ENCODE measurements at regions not wholly inside any gene's neighbourhood (a gene's known extent, or its start where the extent isn't known, plus 50 kb on each side); places are given as distances from the start of the nearest gene placed in this dataset.
A peak's percentile ranks its signal among the peaks of the same experiment; 100 is the strongest.
"Not testable (repeated sequence)": the region's sequence is repeated elsewhere in the genome, so short reads cannot be mapped to it uniquely, and the experiment has no call there.

GRCh38 chr5:62083661-62084060 lies 222.3 kb upstream of the KIF2A start:
- DNase-seq (no peak), ATAC-seq (replicated peaks) (no peak)
- Mint-ChIP-seq H3K4me3 (no peak overlapping the region), H3K4me1 (no peaks in the 10 kb centered on the region), H3K9me3 (peaks cover 0 to 2% of the 10 kb centered on the region in 2 donors), H3K27me3 (peaks cover 0 to 3% of the 10 kb centered on the region in 2 donors), H3K36me3 (no peaks in the 10 kb centered on the region), H3K27ac (no peak overlapping the region)

- Mint-ChIP-seq H3K27ac (no peak overlapping the region), H3K9me3 (peaks cover 0 to 2% of the 10 kb centered on the region in 2 donors), H3K4me3 (no peak overlapping the region), H3K36me3 (no peaks in the 10 kb centered on the region), H3K4me1 (no peaks in the 10 kb centered on the region), H3K27me3 (peaks cover 0 to 3% of the 10 kb centered on the region in 2 donors)
- no peak for DNase-seq
- no peak for ATAC-seq (replicated peaks)
Measured at GRCh38 chr5:62084391-62084790, 221.6 kb upstream of the KIF2A start.

GRCh38 chr5:62090953-62091352 lies 215.1 kb upstream of the KIF2A start:
- no peaks in the 10 kb centered on the region for H3K36me3 Mint-ChIP-seq
- H3K4me3 Mint-ChIP-seq = no peak overlapping the region
- H3K9me3 Mint-ChIP-seq = peaks cover 0 to 4% of the 10 kb centered on the region in 2 donors
- no peak for ATAC-seq (replicated peaks)
- H3K27me3 Mint-ChIP-seq = peaks cover 8 to 10% of the 10 kb centered on the region in 2 donors
- no peak for DNase-seq
- H3K4me1 Mint-ChIP-seq = no peaks in the 10 kb centered on the region
- no peak overlapping the region for H3K27ac Mint-ChIP-seq

- DNase-seq = no peak
- ATAC-seq (replicated peaks) = no peak
- Mint-ChIP-seq H3K9me3 (peaks cover 0 to 1% of the 10 kb centered on the region in 2 donors), H3K36me3 (no peaks in the 10 kb centered on the region), H3K27ac (no peak overlapping the region), H3K27me3 (peaks cover 7 to 8% of the 10 kb centered on the region in 2 donors), H3K4me1 (no peaks in the 10 kb centered on the region), H3K4me3 (no peak overlapping the region)
Measured at GRCh38 chr5:62093411-62093810, 212.6 kb upstream of the KIF2A start.

- ATAC-seq (replicated peaks) (no peak), DNase-seq (no peak)
- Mint-ChIP-seq H3K4me1 (no peaks in the 10 kb centered on the region), H3K27ac (no peak overlapping the region), H3K4me3 (peak overlapping the region; percentile 70 to 71), H3K27me3 (peaks cover 7 to 8% of the 10 kb centered on the region in 2 donors), H3K36me3 (no peaks in the 10 kb centered on the region), H3K9me3 (peaks cover 0 to 1% of the 10 kb centered on the region in 2 donors)
Measured at GRCh38 chr5:62093976-62094375, 212.0 kb upstream of the KIF2A start.

- Mint-ChIP-seq H3K9me3 (no peaks in the 10 kb centered on the region), H3K27me3 (peaks cover 0 to 5% of the 10 kb centered on the region in 2 donors), H3K27ac (no peak overlapping the region), H3K4me1 (no peaks in the 10 kb centered on the region), H3K4me3 (no peak overlapping the region), H3K36me3 (no peaks in the 10 kb centered on the region)
- no peak for ATAC-seq (replicated peaks)
- no peak for DNase-seq
Measured at GRCh38 chr5:62097361-62097760, 208.6 kb upstream of the KIF2A start.

GRCh38 chr5:62100201-62100600 lies 205.8 kb upstream of the KIF2A start:
- ATAC-seq (replicated peaks) (no peak), DNase-seq (no peak)
- Mint-ChIP-seq H3K4me3 (no peak overlapping the region), H3K9me3 (peaks cover 5 to 8% of the 10 kb centered on the region in 2 donors), H3K27ac (no peak overlapping the region), H3K36me3 (no peaks in the 10 kb centered on the region), H3K4me1 (no peaks in the 10 kb centered on the region), H3K27me3 (peaks cover 0 to 4% of the 10 kb centered on the region in 2 donors)

GRCh38 chr5:62103863-62104262 lies 202.1 kb upstream of the KIF2A start:
- not testable (repeated sequence) for H3K27ac Mint-ChIP-seq; H3K4me3 Mint-ChIP-seq; H3K27me3 Mint-ChIP-seq; H3K4me1 Mint-ChIP-seq; ATAC-seq (replicated peaks); DNase-seq; H3K36me3 Mint-ChIP-seq; H3K9me3 Mint-ChIP-seq

GRCh38 chr5:62111428-62111827 lies 194.6 kb upstream of the KIF2A start:
- peaks cover 0 to 5% of the 10 kb centered on the region in 2 donors for H3K27me3 Mint-ChIP-seq
- ATAC-seq (replicated peaks) (peak in 1 of 2 donors; percentile 27), DNase-seq (no peak)
- H3K36me3 Mint-ChIP-seq = no peaks in the 10 kb centered on the region
- H3K4me1 Mint-ChIP-seq = no peaks in the 10 kb centered on the region
- H3K9me3 Mint-ChIP-seq = peaks cover 0 to 1% of the 10 kb centered on the region in 2 donors
- no peak overlapping the region for H3K27ac Mint-ChIP-seq
- no peak overlapping the region for H3K4me3 Mint-ChIP-seq

GRCh38 chr5:62112689-62113228 lies 193.2 kb upstream of the KIF2A start:
- no peak overlapping the region for H3K4me3 Mint-ChIP-seq
- peaks cover 0 to 1% of the 10 kb centered on the region in 2 donors for H3K9me3 Mint-ChIP-seq
- H3K27ac Mint-ChIP-seq = no peak overlapping the region
- DNase-seq (no peak), ATAC-seq (replicated peaks) (no peak)
- no peaks in the 10 kb centered on the region for H3K36me3 Mint-ChIP-seq
- no peaks in the 10 kb centered on the region for H3K4me1 Mint-ChIP-seq
- peaks cover 0 to 5% of the 10 kb centered on the region in 2 donors for H3K27me3 Mint-ChIP-seq

GRCh38 chr5:62115014-62115413 lies 191.0 kb upstream of the KIF2A start:
- peaks cover 0 to 1% of the 10 kb centered on the region in 2 donors for H3K9me3 Mint-ChIP-seq
- no peak overlapping the region for H3K27ac Mint-ChIP-seq
- peaks cover 3 to 5% of the 10 kb centered on the region in 2 donors for H3K27me3 Mint-ChIP-seq
- H3K36me3 Mint-ChIP-seq = no peaks in the 10 kb centered on the region
- no peak overlapping the region for H3K4me3 Mint-ChIP-seq
- no peak for DNase-seq
- ATAC-seq (replicated peaks) = no peak
- H3K4me1 Mint-ChIP-seq = no peaks in the 10 kb centered on the region

- no peak for DNase-seq
Measured at GRCh38 chr5:62124266-62124665, 181.7 kb upstream of the KIF2A start.

GRCh38 chr5:62126090-62126489 lies 179.9 kb upstream of the KIF2A start:
- no peak overlapping the region for H3K4me3 Mint-ChIP-seq
- no peak overlapping the region for H3K27ac Mint-ChIP-seq
- no peaks in the 10 kb centered on the region for H3K36me3 Mint-ChIP-seq
- no peaks in the 10 kb centered on the region for H3K4me1 Mint-ChIP-seq
- DNase-seq (no peak), ATAC-seq (replicated peaks) (no peak)
- no peaks in the 10 kb centered on the region for H3K9me3 Mint-ChIP-seq
- peaks cover 0 to 6% of the 10 kb centered on the region in 2 donors for H3K27me3 Mint-ChIP-seq

More at GRCh38 chr5:62124266-62124665, 181.7 kb upstream of the KIF2A start:
- Mint-ChIP-seq H3K27me3 (peaks cover 3 to 6% of the 10 kb centered on the region in 2 donors), H3K4me3 (no peak overlapping the region), H3K27ac (no peak overlapping the region), H3K36me3 (no peaks in the 10 kb centered on the region), H3K4me1 (no peaks in the 10 kb centered on the region), H3K9me3 (no peaks in the 10 kb centered on the region)
- ATAC-seq (replicated peaks) = no peak

- Mint-ChIP-seq H3K4me1 (no peaks in the 10 kb centered on the region), H3K9me3 (no peaks in the 10 kb centered on the region), H3K4me3 (no peak overlapping the region), H3K36me3 (no peaks in the 10 kb centered on the region), H3K27ac (no peak overlapping the region), H3K27me3 (peaks cover 5 to 6% of the 10 kb centered on the region in 2 donors)
- no peak for ATAC-seq (replicated peaks)
- DNase-seq = no peak
Measured at GRCh38 chr5:62127098-62127736, 178.8 kb upstream of the KIF2A start.

GRCh38 chr5:62130107-62130506 lies 175.9 kb upstream of the KIF2A start:
- Mint-ChIP-seq H3K9me3 (no peaks in the 10 kb centered on the region), H3K4me3 (no peak overlapping the region), H3K27me3 (peaks cover 0 to 5% of the 10 kb centered on the region in 2 donors), H3K27ac (no peak overlapping the region), H3K4me1 (no peaks in the 10 kb centered on the region), H3K36me3 (no peaks in the 10 kb centered on the region)
- DNase-seq (no peak), ATAC-seq (replicated peaks) (no peak)
